SKM-1 (cell line): ENCODE measurements at regions not wholly inside any gene's neighbourhood (a gene's known extent, or its start where the extent isn't known, plus 50 kb on each side); places are given as distances from the start of the nearest gene placed in this dataset.

Experiments used
- DNase-seq: peaks from one replicate; lab custom pipeline; 2025; ENCODE audit not compliant: unreplicated experiment; lab: John Stamatoyannopoulos, UW

- DNase-seq, result no peak
Measured at GRCh38 chr5:96140496-96140895, 178.8 kb upstream of the ELL2 start.

- DNase-seq, result no peak
Measured at GRCh38 chr5:96140084-96140483, 178.4 kb upstream of the ELL2 start.

GRCh38 chr5:96134886-96135285 is 173.2 kb upstream of the ELL2 start:
- no peak for DNase-seq

- peak; percentile 15 for DNase-seq
Measured at GRCh38 chr5:96133341-96134079, 171.9 kb upstream of the ELL2 start.

GRCh38 chr5:96129276-96129675 is 167.6 kb upstream of the ELL2 start:
- no peak for DNase-seq

- no peak for DNase-seq
Measured at GRCh38 chr5:96128204-96128864, 166.7 kb upstream of the ELL2 start.

- DNase-seq, result no peak
Measured at GRCh38 chr5:96127538-96127937, 165.9 kb upstream of the ELL2 start.

- no peak for DNase-seq
Measured at GRCh38 chr5:96125231-96125891, 163.7 kb upstream of the ELL2 start.

- no peak for DNase-seq
Measured at GRCh38 chr5:96124589-96124988, 162.9 kb upstream of the ELL2 start.

GRCh38 chr5:96123418-96123817 is 161.8 kb upstream of the ELL2 start:
- DNase-seq, result no peak

GRCh38 chr5:96121364-96121763 is 159.7 kb upstream of the ELL2 start:
- no peak for DNase-seq

- DNase-seq, result no peak
Measured at GRCh38 chr5:96120120-96120519, 158.5 kb upstream of the ELL2 start.

GRCh38 chr5:96117771-96118651 is 156.4 kb upstream of the ELL2 start:
- no peak for DNase-seq

- no peak for DNase-seq
Measured at GRCh38 chr5:96115147-96115807, 153.6 kb upstream of the ELL2 start.

- DNase-seq, result no peak
Measured at GRCh38 chr5:96114736-96115135, 153.1 kb upstream of the ELL2 start.

GRCh38 chr5:96113170-96113939 is 151.7 kb upstream of the ELL2 start:
- DNase-seq, result no peak

GRCh38 chr5:96112703-96113102 is 151.1 kb upstream of the ELL2 start:
- no peak for DNase-seq

GRCh38 chr5:96112123-96112670 is 150.5 kb upstream of the ELL2 start:
- DNase-seq, result no peak

GRCh38 chr5:96111080-96111756 is 149.6 kb upstream of the ELL2 start:
- no peak for DNase-seq
